ENCODE measurements at regions not wholly inside any gene's neighbourhood (a gene's known extent, or its start where the extent isn't known, plus 50 kb on each side); places are given as distances from the start of the nearest gene placed in this dataset.

DNA sequence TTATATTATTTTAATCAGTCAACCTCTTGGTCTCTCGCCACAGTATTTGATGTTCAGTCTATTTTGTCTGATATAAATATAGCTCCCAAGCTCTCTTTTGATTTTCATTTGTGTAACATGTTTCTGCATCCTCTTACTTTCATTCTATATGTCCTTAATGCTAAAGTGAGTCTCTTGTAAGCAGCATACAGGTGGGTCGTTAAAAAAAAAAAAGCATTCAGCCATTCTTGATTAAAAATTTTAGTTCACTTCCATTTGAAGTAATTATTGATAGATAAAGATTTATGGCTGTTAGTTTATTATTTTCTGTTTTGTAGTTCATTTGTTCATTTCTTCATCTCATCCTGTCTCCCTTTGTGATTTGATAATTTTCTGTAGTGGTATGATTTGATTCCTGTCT, 229.1 kb downstream of the GUCY2F start:
- no peak overlapping the region for H3K27ac ChIP-seq
- no peaks in the 10 kb centered on the region for H3K4me1 ChIP-seq
- TF ChIP-seq POLR2A (IDR thresholded peaks at IDR 0.05) = no peak
- TF ChIP-seq, protein P1, sequence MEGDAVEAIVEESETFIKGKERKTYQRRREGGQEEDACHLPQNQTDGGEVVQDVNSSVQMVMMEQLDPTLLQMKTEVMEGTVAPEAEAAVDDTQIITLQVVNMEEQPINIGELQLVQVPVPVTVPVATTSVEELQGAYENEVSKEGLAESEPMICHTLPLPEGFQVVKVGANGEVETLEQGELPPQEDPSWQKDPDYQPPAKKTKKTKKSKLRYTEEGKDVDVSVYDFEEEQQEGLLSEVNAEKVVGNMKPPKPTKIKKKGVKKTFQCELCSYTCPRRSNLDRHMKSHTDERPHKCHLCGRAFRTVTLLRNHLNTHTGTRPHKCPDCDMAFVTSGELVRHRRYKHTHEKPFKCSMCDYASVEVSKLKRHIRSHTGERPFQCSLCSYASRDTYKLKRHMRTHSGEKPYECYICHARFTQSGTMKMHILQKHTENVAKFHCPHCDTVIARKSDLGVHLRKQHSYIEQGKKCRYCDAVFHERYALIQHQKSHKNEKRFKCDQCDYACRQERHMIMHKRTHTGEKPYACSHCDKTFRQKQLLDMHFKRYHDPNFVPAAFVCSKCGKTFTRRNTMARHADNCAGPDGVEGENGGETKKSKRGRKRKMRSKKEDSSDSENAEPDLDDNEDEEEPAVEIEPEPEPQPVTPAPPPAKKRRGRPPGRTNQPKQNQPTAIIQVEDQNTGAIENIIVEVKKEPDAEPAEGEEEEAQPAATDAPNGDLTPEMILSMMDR (IDR thresholded peaks at IDR 0.05) = no peak
- no peaks in the 10 kb centered on the region for H3K36me3 ChIP-seq
- WGBS, 2 donors = 92 to 97% methylated on average over 2 of the region's 2 CpGs
- H3K4me3 ChIP-seq (replicated peaks in 1 of 3) = no peak overlapping the region
- no peak for DNase-seq
- intact Hi-C loops (cut with DNase I) = no loop called here
- no peaks in the 10 kb centered on the region for H3K27me3 ChIP-seq
- H3K9me3 ChIP-seq = no peaks in the 10 kb centered on the region

DNA sequence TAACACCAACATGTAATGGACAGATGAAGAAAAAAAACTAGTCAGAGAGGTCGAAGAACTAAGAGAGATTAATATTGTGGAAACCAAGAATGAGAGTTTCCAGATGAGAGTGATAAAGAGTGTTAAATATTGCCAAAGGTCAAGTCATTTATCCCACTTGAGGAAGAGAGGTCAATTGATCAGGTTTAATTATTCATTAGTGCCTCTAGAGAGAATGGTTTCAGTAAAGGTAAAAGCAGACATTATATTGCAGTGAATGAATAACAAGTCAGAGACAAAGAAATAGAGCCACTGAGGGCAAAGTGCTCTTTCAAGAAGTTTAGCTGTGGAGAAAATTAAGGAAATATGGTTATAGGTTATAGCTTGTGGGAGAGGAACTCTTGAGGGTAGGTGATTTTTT, 263.1 kb downstream of the GUCY2F start:
- DNase-seq = no peak
- Histone ChIP-seq H3K4me1 (no peaks in the 10 kb centered on the region), H3K36me3 (no peaks in the 10 kb centered on the region), H3K9me3 (no peaks in the 10 kb centered on the region), H3K27ac (no peak overlapping the region), H3K27me3 (no peaks in the 10 kb centered on the region), H3K4me3 (replicated peaks in 1 of 3) (no peak overlapping the region)
- TF ChIP-seq, protein P1 (IDR thresholded peaks at IDR 0.05) = no peak
- TF ChIP-seq POLR2A (IDR thresholded peaks at IDR 0.05) = no peak
- 0% methylated on average over 1 of the region's 1 CpG for WGBS, 2 donors
- intact Hi-C loops (cut with DNase I) = no loop called here

DNA sequence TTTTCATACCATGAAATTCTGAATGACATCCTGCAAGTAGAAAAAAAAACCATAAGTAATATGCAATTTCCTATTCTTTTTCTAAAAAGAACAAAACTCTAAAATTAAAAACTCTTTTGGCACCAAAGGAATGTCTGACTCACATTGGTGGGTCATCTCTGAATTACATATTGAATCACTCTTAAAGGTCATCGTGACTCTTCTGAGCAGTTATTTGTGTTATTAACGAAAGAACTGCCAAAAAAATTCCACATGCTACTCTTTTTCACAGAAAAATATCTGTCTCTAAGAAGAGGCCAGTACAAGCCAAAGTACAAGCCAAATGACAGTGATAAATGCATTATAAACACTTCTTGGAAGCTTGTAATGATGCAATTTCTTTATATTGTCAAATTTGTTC, 282.2 kb downstream of the GUCY2F start:
- 59 to 79% methylated on average over 2 of the region's 2 CpGs for WGBS, 2 donors
- intact Hi-C loops (cut with DNase I) = no loop called here

DNA sequence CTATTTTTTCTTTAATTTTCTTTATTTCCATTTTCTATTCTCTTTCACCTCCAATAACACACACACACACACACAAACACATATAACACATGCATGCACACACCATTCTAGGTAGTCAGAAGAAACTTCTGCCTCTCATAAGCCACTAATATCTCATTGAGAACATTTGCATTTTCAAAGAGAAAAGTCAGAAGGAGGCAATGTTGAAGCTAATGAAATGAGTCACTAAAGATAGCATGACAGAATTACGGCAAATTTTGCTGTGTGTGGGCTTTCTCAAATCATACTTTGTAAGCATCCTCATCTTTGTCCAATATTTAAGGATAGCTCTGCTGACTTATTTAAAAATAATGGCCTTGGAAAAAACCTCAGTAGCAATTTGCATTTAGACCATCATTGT, 291.3 kb downstream of the GUCY2F start:
- H3K27me3 ChIP-seq = no peaks in the 10 kb centered on the region
- intact Hi-C loops (cut with DNase I) = no loop called here
- 80 to 88% methylated on average over 1 of the region's 1 CpG for WGBS, 2 donors
- no peak for TF ChIP-seq POLR2A (IDR thresholded peaks at IDR 0.05)
- TF ChIP-seq, protein P1 (IDR thresholded peaks at IDR 0.05) = no peak
- no peak for DNase-seq
- no peaks in the 10 kb centered on the region for H3K36me3 ChIP-seq
- no peak overlapping the region for H3K4me3 ChIP-seq (replicated peaks in 1 of 3)
- H3K27ac ChIP-seq = no peak overlapping the region
- no peaks in the 10 kb centered on the region for H3K9me3 ChIP-seq
- H3K4me1 ChIP-seq = no peaks in the 10 kb centered on the region

More for the DNA sequence above, 282.2 kb downstream of the GUCY2F start:
- no peaks in the 10 kb centered on the region for H3K36me3 ChIP-seq
- no peak overlapping the region for H3K27ac ChIP-seq
- H3K4me1 ChIP-seq = no peaks in the 10 kb centered on the region
- TF ChIP-seq, protein P1 (IDR thresholded peaks at IDR 0.05) = no peak
- no peak for TF ChIP-seq POLR2A (IDR thresholded peaks at IDR 0.05)
- no peak overlapping the region for H3K4me3 ChIP-seq (replicated peaks in 1 of 3)
- H3K9me3 ChIP-seq = no peaks in the 10 kb centered on the region
- no peak for DNase-seq
- no peaks in the 10 kb centered on the region for H3K27me3 ChIP-seq

DNA sequence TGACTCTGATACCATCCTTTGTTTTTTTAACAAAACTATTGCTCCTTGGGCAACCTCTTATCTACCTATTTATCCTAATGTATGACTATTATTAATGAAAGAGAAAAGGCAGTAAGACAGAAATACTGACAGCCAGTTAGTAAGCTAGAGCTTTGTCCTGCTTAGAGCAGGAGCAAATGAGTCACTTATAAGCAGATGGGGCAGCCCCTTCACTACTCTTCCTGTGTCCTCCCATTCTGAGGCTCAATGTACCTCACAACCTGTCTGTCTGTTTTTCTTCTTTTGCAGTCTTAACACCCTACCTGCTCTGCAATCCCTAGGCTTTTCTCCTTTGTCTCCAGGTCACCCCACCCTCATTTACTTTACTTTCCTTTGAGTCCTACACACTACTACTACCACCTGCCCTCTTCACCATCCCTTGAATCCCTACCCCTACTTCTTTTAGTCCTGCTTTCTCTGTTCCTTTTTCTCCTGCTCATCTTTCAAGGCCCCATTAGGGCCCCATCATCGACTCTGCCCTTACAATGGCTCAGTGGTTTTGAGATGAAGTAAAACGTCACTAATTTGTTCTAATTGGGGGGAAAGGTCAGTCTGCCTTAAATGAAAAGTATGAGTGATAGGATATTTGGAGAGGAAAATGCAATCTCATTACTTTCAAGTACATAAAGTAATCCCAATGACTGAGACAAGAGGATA, 294.3 kb downstream of the GUCY2F start:
- Histone ChIP-seq H3K4me1 (no peaks in the 10 kb centered on the region), H3K9me3 (no peaks in the 10 kb centered on the region), H3K36me3 (no peaks in the 10 kb centered on the region), H3K4me3 (replicated peaks in 1 of 3) (no peak overlapping the region), H3K27ac (no peak overlapping the region), H3K27me3 (no peaks in the 10 kb centered on the region)
- no peak for DNase-seq
- 31 to 51% methylated on average over 2 of the region's 2 CpGs for WGBS, 2 donors
- intact Hi-C loops (cut with DNase I) = no loop called here
- TF ChIP-seq POLR2A (IDR thresholded peaks at IDR 0.05) = no peak
- TF ChIP-seq, protein P1 (IDR thresholded peaks at IDR 0.05) = no peak

Measured in thyroid gland (tissue), 4 donors.